ENCODE measurements at regions not wholly inside any gene's neighbourhood (a gene's known extent, or its start where the extent isn't known, plus 50 kb on each side); places are given as distances from the start of the nearest gene placed in this dataset.

- Histone ChIP-seq H2AFZ (ENCODE audit: low read depth, low read length) (no peak overlapping the region), H3K4me1 (ENCODE audit: insufficient read depth, low read length) (no peaks in the 10 kb centered on the region), H3K36me3 (ENCODE audit: insufficient read depth, low read length) (no peaks in the 10 kb centered on the region), H4K20me1 (ENCODE audit: insufficient read depth, low read length) (no peaks in the 10 kb centered on the region), H3K27ac (ENCODE audit: low read length) (no peak overlapping the region), H3K4me3 (ENCODE audit: low read depth in 1 of 2, low read length in 2 of 2) (no peak overlapping the region), H3K9me3 (ENCODE audit: insufficient read depth, low read length, severe bottlenecking) (no peaks in the 10 kb centered on the region), H3K79me2 (ENCODE audit: insufficient read depth, low read length) (no peaks in the 10 kb centered on the region), H3K4me2 (ENCODE audit: insufficient read depth, low read length) (no peak overlapping the region), H3K27me3 (ENCODE audit: insufficient read depth, low read length, poor library complexity) (no peaks in the 10 kb centered on the region), H3K9ac (ENCODE audit: low read depth, low read length) (no peak overlapping the region)
- TF ChIP-seq CTCF (IDR thresholded peaks at IDR 0.05; ENCODE audit: borderline replicate concordance, extremely low read depth, low read length, poor library complexity, severe bottlenecking) (no peak), EZH2 (IDR thresholded peaks at IDR 0.05; ENCODE audit: borderline replicate concordance, low read depth, low read length, severe bottlenecking) (no peak)
- ATAC-seq (ENCODE audit: insufficient read depth, low read depth) (peak; percentile 86), DNase-seq (peak; percentile 6)
Observed at GRCh38 chr1:222263791-222264190, 284.1 kb downstream of the HHIPL2 start.

GRCh38 chr1:222257027-222257426 is 290.9 kb downstream of the HHIPL2 start:
- H3K36me3 ChIP-seq (ENCODE audit: insufficient read depth, low read length), result no peaks in the 10 kb centered on the region

GRCh38 chr1:222256058-222256457 is 291.8 kb downstream of the HHIPL2 start:
- H3K9ac ChIP-seq (ENCODE audit: low read depth, low read length), result no peak overlapping the region
- H3K4me3 ChIP-seq (ENCODE audit: low read depth in 1 of 2, low read length in 2 of 2), result no peak overlapping the region
- no peak for DNase-seq
- TF ChIP-seq EZH2 (IDR thresholded peaks at IDR 0.05; ENCODE audit: borderline replicate concordance, low read depth, low read length, severe bottlenecking) (no peak), CTCF (IDR thresholded peaks at IDR 0.05; ENCODE audit: borderline replicate concordance, extremely low read depth, low read length, poor library complexity, severe bottlenecking) (no peak)
- H3K4me1 ChIP-seq (ENCODE audit: insufficient read depth, low read length), result no peaks in the 10 kb centered on the region
- no peak for ATAC-seq (ENCODE audit: insufficient read depth, low read depth)
- H3K4me2 ChIP-seq (ENCODE audit: insufficient read depth, low read length), result no peak overlapping the region
- H3K27me3 ChIP-seq (ENCODE audit: insufficient read depth, low read length, poor library complexity), result no peaks in the 10 kb centered on the region
- H3K9me3 ChIP-seq (ENCODE audit: insufficient read depth, low read length, severe bottlenecking), result no peaks in the 10 kb centered on the region
- H3K79me2 ChIP-seq (ENCODE audit: insufficient read depth, low read length), result no peaks in the 10 kb centered on the region
- no peaks in the 10 kb centered on the region for H4K20me1 ChIP-seq (ENCODE audit: insufficient read depth, low read length)
- H3K36me3 ChIP-seq (ENCODE audit: insufficient read depth, low read length), result no peaks in the 10 kb centered on the region
- H3K27ac ChIP-seq (ENCODE audit: low read length), result no peak overlapping the region
- no peak overlapping the region for H2AFZ ChIP-seq (ENCODE audit: low read depth, low read length)

More at GRCh38 chr1:222257027-222257426, 290.9 kb downstream of the HHIPL2 start:
- Histone ChIP-seq H2AFZ (ENCODE audit: low read depth, low read length) (no peak overlapping the region), H3K4me2 (ENCODE audit: insufficient read depth, low read length) (no peak overlapping the region), H3K9me3 (ENCODE audit: insufficient read depth, low read length, severe bottlenecking) (no peaks in the 10 kb centered on the region), H3K27ac (ENCODE audit: low read length) (no peak overlapping the region), H3K4me3 (ENCODE audit: low read depth in 1 of 2, low read length in 2 of 2) (no peak overlapping the region), H4K20me1 (ENCODE audit: insufficient read depth, low read length) (no peaks in the 10 kb centered on the region), H3K9ac (ENCODE audit: low read depth, low read length) (no peak overlapping the region), H3K27me3 (ENCODE audit: insufficient read depth, low read length, poor library complexity) (no peaks in the 10 kb centered on the region), H3K4me1 (ENCODE audit: insufficient read depth, low read length) (no peaks in the 10 kb centered on the region), H3K79me2 (ENCODE audit: insufficient read depth, low read length) (no peaks in the 10 kb centered on the region)
- ATAC-seq (ENCODE audit: insufficient read depth, low read depth), result no peak
- TF ChIP-seq CTCF (IDR thresholded peaks at IDR 0.05; ENCODE audit: borderline replicate concordance, extremely low read depth, low read length, poor library complexity, severe bottlenecking), result no peak
- no peak for DNase-seq

- no peak overlapping the region for H3K4me2 ChIP-seq (ENCODE audit: insufficient read depth, low read length)
- peaks cover 4% of the 10 kb centered on the region for H3K27me3 ChIP-seq (ENCODE audit: insufficient read depth, low read length, poor library complexity)
- H3K79me2 ChIP-seq (ENCODE audit: insufficient read depth, low read length), result no peaks in the 10 kb centered on the region
- no peak overlapping the region for H3K4me3 ChIP-seq (ENCODE audit: low read depth in 1 of 2, low read length in 2 of 2)
- ATAC-seq (ENCODE audit: insufficient read depth, low read depth) (no peak), DNase-seq (no peak)
- no peak overlapping the region for H3K27ac ChIP-seq (ENCODE audit: low read length)
- H3K9ac ChIP-seq (ENCODE audit: low read depth, low read length), result no peak overlapping the region
- H4K20me1 ChIP-seq (ENCODE audit: insufficient read depth, low read length), result no peaks in the 10 kb centered on the region
- no peaks in the 10 kb centered on the region for H3K36me3 ChIP-seq (ENCODE audit: insufficient read depth, low read length)
- H3K9me3 ChIP-seq (ENCODE audit: insufficient read depth, low read length, severe bottlenecking), result no peaks in the 10 kb centered on the region
- no peaks in the 10 kb centered on the region for H3K4me1 ChIP-seq (ENCODE audit: insufficient read depth, low read length)
- TF ChIP-seq EZH2 (IDR thresholded peaks at IDR 0.05; ENCODE audit: borderline replicate concordance, low read depth, low read length, severe bottlenecking), result no peak
- TF ChIP-seq CTCF (IDR thresholded peaks at IDR 0.05; ENCODE audit: borderline replicate concordance, extremely low read depth, low read length, poor library complexity, severe bottlenecking), result no peak
- no peak overlapping the region for H2AFZ ChIP-seq (ENCODE audit: low read depth, low read length)
Observed at GRCh38 chr1:222252788-222253187, 295.1 kb downstream of the HHIPL2 start.

Data from DND-41 (cell line).